Prostate gland (tissue), 2 donors: ENCODE measurements at regions not wholly inside any gene's neighbourhood (a gene's known extent, or its start where the extent isn't known, plus 50 kb on each side); places are given as distances from the start of the nearest gene placed in this dataset.

Experiments used
- DNase-seq: peaks from one replicate; pipeline ENCODE4 v3.0.0-alpha.2; 2019; ENCODE audit warnings: low spot score
- H3K27ac ChIP-seq, 2 donors: fragments of 200-600 bp; sonication (generic); 2 replicates each; pipeline ENCODE4 v1.5.1; 2017 to 2019
- H3K27me3 ChIP-seq: fragments of 200-600 bp; sonication (generic); replicated peaks from 2 replicates; pipeline ENCODE4 v1.5.1; 2019; ENCODE audit not compliant: insufficient read depth
- H3K36me3 ChIP-seq, 2 donors: fragments of 200-600 bp; sonication (generic); 1 replicate in 1 of 2; 2 replicates in 1 of 2; pipeline versions ENCODE4 v1.5.1 to v1.8.1; 2017 to 2019
- H3K4me1 ChIP-seq: fragments of 200-600 bp; sonication (generic); replicated peaks from 2 replicates; pipeline ENCODE4 v1.5.1; 2019
- H3K4me3 ChIP-seq, 2 donors: fragments of 200-600 bp; sonication (generic); 2 replicates each; pipeline ENCODE4 v1.5.1; 2017 to 2019
- H3K9me3 ChIP-seq: fragments of 200-600 bp; sonication (generic); 2 replicates; pipeline ENCODE4 v1.5.1; 2017
- CTCF ChIP-seq, 4 experiments: fragments of 200-600 bp in 2 of 4; fragments of 450-650 bp in 2 of 4; sonication (generic) in 2 of 4; IDR thresholded peaks; 1 replicate in 3 of 4; 2 replicates in 1 of 4; pipeline ENCODE4 v1.5.1; 2016 to 2019; ENCODE audit warnings: antibody characterized with exemption in 4 of 4, mild to moderate bottlenecking in 2 of 4, moderate library complexity in 2 of 4
- POLR2A ChIP-seq: fragments of 450-650 bp; IDR thresholded peaks from one replicate; pipeline ENCODE4 v1.6.1; 2016; ENCODE audit warnings: antibody characterized with exemption, mild to moderate bottlenecking
- POLR2AphosphoS5 ChIP-seq: sonication (generic); formaldehyde crosslinking; IDR thresholded peaks from one replicate; pipeline ENCODE4 v1.6.1; 2017; ENCODE audit warnings: antibody characterized with exemption
- WGBS: methylation state at CpG from one replicate; pipeline ENCODE4 v1.1.5; 2018; 5-methylcytosine and 5-hydroxymethylcytosine counted together
- intact Hi-C: fragments of 100-400 bp; cut with DNase I; formaldehyde crosslinking; loops from one replicate; pipeline ENCODE4 v1.14.2; 2022

- whole genome bisulfite sequencing: 71% methylated on average over 11 of the region's 11 CpGs
- Histone ChIP-seq H3K27me3 (no peaks in the 10 kb centered on the region), H3K9me3 (no peaks in the 10 kb centered on the region), H3K27ac (no peak overlapping the region), H3K4me1 (no peaks in the 10 kb centered on the region), H3K4me3 (no peak overlapping the region), H3K36me3 (no peaks in the 10 kb centered on the region)
- intact Hi-C loops: no loop called here
- TF ChIP-seq POLR2AphosphoS5 (no peak), POLR2A (no peak), CTCF (IDR thresholded peaks at IDR 0.05) (no peak)
- DNase-seq: no peak
These were observed 55.6 kb upstream of the CCSER1 start for GRCh38 chr4:90071289-90072235.

DNA sequence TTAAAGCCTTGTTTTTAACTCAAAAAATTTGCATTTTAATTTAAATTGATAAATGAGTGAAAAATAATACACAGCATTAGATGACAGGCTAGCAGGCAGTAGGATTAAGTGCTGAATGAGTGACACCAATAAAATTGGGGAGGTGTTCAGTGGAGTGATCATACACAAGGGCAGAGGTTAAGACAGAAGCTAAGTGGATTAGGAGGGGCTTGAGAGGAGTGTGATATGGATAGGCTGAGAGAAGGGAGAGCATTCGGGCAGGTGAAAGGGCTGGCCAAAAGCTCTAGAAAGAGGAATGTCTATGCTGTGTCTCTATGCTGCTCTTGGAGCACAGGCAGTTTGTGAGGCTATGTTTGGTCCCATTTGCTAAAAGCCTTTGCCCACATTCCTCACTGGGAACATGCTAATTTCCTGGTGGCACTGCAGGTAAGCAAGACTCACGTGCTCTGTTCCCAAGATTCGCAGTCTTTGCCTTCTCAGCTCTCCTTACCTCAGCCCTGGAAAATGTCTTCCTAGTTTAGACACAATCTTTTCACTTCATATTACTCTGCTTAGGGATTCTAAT lies 52.8 kb upstream of the CCSER1 start:
- Histone ChIP-seq H3K4me3 (no peak overlapping the region), H3K9me3 (no peaks in the 10 kb centered on the region), H3K27me3 (no peaks in the 10 kb centered on the region), H3K4me1 (no peaks in the 10 kb centered on the region), H3K27ac (no peak overlapping the region), H3K36me3 (no peaks in the 10 kb centered on the region)
- intact Hi-C loops: no loop called here
- DNase-seq: no peak
- no peak for TF ChIP-seq POLR2A
- TF ChIP-seq CTCF (IDR thresholded peaks at IDR 0.05): no peak
- TF ChIP-seq POLR2AphosphoS5: no peak
- 71% methylated on average over 3 of the region's 3 CpGs for WGBS
